GM10266 (cell line): ENCODE measurements at regions not wholly inside any gene's neighbourhood (a gene's known extent, or its start where the extent isn't known, plus 50 kb on each side); places are given as distances from the start of the nearest gene placed in this dataset.

Experiments used
- DNase-seq: peaks from one replicate; pipeline ENCODE4 v3.0.0; 2012; ENCODE audit errors: extremely low spot score
- TF ChIP-seq, protein P1 (sequence below): IDR thresholded peaks from 2 replicates; pipeline ENCODE4 v1.5.1; 2012; ENCODE audit warnings: mild to moderate bottlenecking, low read depth; ENCODE audit not compliant: control insufficient read depth, insufficient read depth; ENCODE audit errors: missing control alignments

DNA sequence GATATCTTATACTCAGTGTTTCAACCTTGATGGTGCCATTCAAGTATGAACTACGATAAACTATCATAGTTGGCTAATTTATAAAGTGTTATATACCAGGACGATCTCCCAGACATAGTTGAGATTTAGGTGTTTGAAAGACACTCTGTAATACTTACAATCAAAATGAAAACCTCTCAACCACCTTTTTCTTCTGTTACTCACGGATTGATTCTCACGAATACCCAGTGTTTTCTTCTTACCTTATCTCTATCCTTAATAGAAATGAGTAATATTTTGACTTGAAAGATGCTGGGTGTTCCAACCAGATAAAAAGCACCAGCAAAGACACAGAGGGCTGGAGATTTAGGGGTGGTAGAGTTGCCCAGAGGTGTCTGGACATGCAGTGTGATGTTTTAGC, 169.9 kb downstream of the PTCSC3 start:
- no peak for DNase-seq
- TF ChIP-seq, protein P1, sequence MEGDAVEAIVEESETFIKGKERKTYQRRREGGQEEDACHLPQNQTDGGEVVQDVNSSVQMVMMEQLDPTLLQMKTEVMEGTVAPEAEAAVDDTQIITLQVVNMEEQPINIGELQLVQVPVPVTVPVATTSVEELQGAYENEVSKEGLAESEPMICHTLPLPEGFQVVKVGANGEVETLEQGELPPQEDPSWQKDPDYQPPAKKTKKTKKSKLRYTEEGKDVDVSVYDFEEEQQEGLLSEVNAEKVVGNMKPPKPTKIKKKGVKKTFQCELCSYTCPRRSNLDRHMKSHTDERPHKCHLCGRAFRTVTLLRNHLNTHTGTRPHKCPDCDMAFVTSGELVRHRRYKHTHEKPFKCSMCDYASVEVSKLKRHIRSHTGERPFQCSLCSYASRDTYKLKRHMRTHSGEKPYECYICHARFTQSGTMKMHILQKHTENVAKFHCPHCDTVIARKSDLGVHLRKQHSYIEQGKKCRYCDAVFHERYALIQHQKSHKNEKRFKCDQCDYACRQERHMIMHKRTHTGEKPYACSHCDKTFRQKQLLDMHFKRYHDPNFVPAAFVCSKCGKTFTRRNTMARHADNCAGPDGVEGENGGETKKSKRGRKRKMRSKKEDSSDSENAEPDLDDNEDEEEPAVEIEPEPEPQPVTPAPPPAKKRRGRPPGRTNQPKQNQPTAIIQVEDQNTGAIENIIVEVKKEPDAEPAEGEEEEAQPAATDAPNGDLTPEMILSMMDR: no peak

DNA sequence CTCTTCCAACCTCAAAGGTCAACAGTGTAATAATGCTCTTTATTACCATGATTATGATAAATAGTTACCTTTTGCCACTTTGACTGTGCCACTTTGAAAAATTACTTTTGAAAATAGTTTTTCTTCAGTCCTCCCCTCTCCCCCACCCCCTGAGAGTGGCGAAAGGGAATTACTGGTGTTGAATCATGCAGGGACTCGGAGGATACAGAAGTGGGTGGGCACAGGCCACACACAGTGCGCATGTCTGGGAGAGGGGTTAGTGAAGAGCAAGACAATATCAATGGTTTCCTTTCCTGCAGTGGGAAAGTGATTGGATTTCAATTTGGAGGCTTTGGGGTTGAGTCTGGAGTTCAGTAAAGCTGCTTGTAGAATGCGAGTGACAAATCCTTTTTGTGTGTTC, 170.9 kb downstream of the PTCSC3 start:
- TF ChIP-seq, protein P1: no peak
- no peak for DNase-seq

DNA sequence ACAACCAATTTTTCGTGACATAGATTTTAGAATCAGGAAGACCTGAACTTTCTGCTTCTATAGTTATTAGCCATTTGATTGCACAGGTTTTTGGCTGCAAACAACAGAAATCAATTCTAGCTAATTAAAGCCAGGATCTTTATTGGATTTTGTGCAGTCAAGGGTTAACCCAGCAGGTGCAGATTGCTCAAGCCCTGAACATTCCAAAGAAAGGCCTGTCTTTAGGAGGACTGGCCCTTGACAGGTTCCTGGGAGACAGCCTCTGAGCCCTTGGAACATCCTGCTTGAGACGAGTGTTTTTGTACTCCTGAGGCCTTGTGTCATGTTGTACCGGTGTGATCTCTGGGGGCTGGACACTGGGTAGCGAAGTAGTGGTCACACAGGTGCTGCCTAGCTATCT, 174.6 kb downstream of the PTCSC3 start:
- TF ChIP-seq, protein P1: no peak
- no peak for DNase-seq

DNA sequence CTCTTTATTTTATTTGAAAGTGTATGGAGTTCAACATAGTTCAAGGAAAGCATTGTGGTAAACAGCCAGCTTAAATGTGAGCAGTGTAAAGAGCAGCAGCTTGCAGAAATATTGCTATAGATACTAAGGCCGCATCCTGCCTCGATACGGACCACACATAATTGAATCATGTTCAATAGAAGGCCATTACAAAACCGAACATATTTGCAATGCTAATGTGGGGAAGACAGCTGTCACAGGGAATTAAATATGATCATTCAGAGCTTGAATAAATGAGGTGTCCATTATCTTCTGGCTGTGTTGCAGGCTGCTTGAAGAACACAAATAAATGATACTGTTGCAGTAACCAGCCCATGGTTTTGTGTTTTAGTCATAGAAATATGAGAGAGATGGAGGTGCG, 173.2 kb downstream of the BRMS1L start:
- TF ChIP-seq, protein P1: no peak

DNA sequence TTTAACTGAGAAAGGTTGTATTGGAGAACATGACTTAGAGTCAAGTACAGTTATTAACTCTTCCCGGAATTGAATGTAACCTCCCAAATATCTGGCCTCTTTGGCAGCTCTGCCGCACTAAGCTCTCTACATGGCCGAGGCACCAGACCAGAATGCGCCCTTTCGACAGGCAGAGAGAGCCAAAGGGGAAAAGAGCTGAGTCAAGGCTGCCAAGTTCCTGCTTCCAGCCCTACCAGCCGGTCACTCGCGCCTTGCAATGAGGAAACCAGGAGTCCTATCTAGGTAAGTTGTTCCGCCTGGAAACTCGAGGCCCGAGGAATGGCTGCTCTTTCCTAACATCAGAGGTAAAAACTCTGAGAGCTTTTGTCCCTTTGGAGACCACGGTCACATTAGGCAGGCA, 172.2 kb downstream of the BRMS1L start:
- TF ChIP-seq, protein P1: no peak

More for the DNA sequence above, 173.2 kb downstream of the BRMS1L start:
- DNase-seq: no peak

DNA sequence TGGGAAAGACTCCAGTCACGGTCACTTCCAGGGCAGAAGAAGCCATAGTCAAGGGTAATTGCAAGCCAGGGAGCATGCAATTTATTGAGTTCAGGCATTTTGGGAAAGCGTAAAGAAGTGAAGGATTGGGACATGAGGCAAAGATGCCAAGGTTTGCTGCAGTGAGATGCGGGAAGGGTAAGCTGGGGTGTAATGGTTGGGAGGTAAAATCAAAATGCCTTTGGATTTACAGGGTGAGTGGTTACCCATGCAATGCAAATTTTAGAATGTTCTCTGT, 167.5 kb downstream of the BRMS1L start:
- no peak for DNase-seq
- TF ChIP-seq, protein P1: no peak

More for the DNA sequence above, 172.2 kb downstream of the BRMS1L start:
- no peak for DNase-seq

DNA sequence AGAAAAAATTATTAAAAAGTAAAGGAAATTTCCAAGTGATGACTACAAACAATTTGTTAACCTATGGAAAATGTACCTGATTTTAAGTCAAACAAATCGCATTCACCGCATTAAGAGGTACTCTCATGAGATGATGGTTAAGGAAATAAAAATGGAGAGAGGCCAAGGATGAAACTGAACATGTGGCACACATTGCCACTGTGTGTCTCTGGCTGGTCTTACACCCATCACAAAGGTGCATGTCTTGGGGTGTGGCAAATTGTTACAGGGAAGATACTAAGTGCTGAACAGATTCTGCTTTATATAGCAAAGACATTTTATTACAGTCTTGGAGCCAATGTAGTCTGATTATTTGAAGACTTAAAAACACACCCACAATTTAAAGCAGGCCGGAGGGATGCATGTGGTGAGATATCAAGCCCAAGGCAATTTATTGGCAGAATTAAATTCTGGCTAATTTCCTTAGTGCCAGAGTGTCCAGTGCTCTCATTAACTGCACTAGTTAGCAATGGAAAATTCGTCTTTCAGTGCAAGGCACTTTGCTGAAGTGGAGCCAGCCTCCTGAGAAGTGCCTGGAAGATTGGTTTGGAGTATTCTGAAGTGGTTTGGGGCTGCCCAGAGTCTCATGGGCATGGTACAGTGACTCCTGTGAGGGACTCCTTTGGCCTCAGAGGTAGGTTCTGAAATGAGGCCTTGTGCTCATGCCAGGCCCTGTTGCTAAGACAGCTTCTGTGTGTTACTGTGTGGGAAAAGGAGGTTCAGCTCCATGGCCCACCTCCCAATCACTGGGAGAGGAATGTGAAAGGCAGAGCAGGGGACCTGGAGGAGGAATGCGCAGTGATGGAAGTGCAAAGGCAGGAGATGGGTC, 166.9 kb downstream of the BRMS1L start:
- DNase-seq: no peak
- TF ChIP-seq, protein P1: no peak
